Amygdala (tissue), 56 donors: ENCODE measurements at regions not wholly inside any gene's neighbourhood (a gene's known extent, or its start where the extent isn't known, plus 50 kb on each side); places are given as distances from the start of the nearest gene placed in this dataset.
"Not testable (repeated sequence)": the region's sequence is repeated elsewhere in the genome, so short reads cannot be mapped to it uniquely, and the experiment has no call there.

ENCODE experiments used
- DNase-seq, 56 donors: peaks; one replicate each; lab custom pipeline; 2025; lab: John Stamatoyannopoulos, UW

DNA sequence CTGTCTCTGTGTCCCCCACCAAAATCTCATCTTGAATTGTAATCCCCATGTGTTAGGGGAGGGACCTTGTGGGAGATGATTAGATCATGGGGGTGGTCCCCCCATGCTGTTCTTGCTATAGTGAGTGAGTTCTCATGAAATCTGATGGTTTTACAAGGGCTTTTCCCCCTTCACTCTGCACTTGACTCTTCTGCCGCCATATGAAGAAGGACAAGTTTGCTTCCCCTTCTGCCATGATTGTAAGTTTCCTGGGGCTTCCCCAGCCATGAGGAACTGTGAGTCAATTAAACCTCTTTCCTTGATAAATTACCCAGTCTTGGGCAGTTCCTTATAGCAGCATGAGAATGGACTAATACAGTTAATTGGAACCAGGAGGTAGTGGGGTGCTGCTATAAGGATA, 137.1 kb upstream of the RAB4A start:
- no peak for DNase-seq

- not testable (repeated sequence) for DNase-seq
Observed at GRCh38 chr1:229134381-229135217, 136.3 kb upstream of the RAB4A start.

GRCh38 chr1:229135773-229136172, 135.1 kb upstream of the RAB4A start:
- DNase-seq: no peak

- DNase-seq: no peak
Observed at GRCh38 chr1:229136822-229137221, 134.1 kb upstream of the RAB4A start.

- no peak for DNase-seq
Observed at GRCh38 chr1:229137271-229137670, 133.6 kb upstream of the RAB4A start.

GRCh38 chr1:229138058-229138457, 132.9 kb upstream of the RAB4A start:
- DNase-seq: no peak

- DNase-seq: peak in 1 of 56 donors; percentile 29
Observed at GRCh38 chr1:229139331-229140118, 131.4 kb upstream of the RAB4A start.

- DNase-seq: no peak
Observed at GRCh38 chr1:229140119-229140396, 130.9 kb upstream of the RAB4A start.

- DNase-seq: no peak
Observed at GRCh38 chr1:229141271-229141670, 129.6 kb upstream of the RAB4A start.

- no peak for DNase-seq
Observed at GRCh38 chr1:229141689-229142377, 129.1 kb upstream of the RAB4A start.

GRCh38 chr1:229142471-229142870, 128.4 kb upstream of the RAB4A start:
- no peak for DNase-seq

- no peak for DNase-seq
Observed at GRCh38 chr1:229146647-229147046, 124.3 kb upstream of the RAB4A start.

- no peak for DNase-seq
Observed at GRCh38 chr1:229147072-229147471, 123.8 kb upstream of the RAB4A start.

- no peak for DNase-seq
Observed at GRCh38 chr1:229148041-229148671, 122.8 kb upstream of the RAB4A start.

GRCh38 chr1:229148743-229149142, 122.2 kb upstream of the RAB4A start:
- no peak for DNase-seq

GRCh38 chr1:229149435-229149834, 121.5 kb upstream of the RAB4A start:
- no peak for DNase-seq

DNA sequence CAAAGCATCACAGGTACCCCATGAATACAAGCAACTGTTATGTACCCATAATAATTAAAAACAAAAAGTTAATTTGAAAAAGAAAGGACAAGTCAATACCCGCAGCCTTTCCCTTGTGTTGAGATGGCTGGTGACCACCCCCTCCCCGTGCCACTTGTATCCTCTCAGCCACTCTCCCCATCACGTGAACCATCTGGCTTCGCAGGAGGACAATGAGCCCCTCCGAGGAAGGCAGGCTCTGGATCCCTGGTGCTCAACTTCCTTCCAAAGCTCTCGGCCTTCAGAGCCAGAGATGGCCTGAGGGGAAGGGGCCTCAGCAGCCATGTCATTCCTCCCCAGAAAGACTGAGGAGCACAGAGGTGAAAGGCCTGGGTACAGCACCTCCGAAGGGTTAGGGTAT, 120.4 kb upstream of the RAB4A start:
- no peak for DNase-seq

- not testable (repeated sequence) for DNase-seq
Observed at GRCh38 chr1:229151412-229151811, 119.5 kb upstream of the RAB4A start.

GRCh38 chr1:229152311-229152710, 118.6 kb upstream of the RAB4A start:
- no peak for DNase-seq

GRCh38 chr1:229153955-229154548, 116.9 kb upstream of the RAB4A start:
- DNase-seq: no peak

DNA sequence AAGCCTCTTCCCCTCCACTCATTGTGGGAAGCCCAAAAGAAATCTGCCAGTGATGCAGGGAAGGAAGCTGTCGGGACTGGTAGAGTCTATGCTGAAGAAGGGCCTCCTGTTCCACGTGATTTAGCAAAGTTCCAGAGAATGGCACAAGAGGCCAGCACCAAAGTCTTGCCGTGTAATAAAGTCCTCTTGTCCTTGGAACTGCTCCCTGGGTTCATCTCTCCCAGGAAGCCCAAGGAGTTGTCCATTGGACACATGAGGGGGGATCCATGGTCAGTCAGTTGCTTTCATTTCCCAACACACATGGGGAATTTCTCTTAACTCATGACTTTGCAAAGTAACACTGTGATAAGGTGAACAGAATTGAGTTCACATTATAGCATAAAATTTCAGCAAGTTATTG, 116.1 kb upstream of the RAB4A start:
- no peak for DNase-seq
